H1 (cell line): ENCODE measurements at regions not wholly inside any gene's neighbourhood (a gene's known extent, or its start where the extent isn't known, plus 50 kb on each side); places are given as distances from the start of the nearest gene placed in this dataset.

Experiments
- CHD7 ChIP-seq: fragments of 300-600 bp; sonication (generic); IDR thresholded peaks from 2 replicates; pipeline ENCODE4 v1.7.1; 2012; ENCODE audit warnings: low read length, moderate library complexity, mild to moderate bottlenecking, inconsistent platforms; ENCODE audit not compliant: insufficient replicate concordance
- CTCF ChIP-seq, 3 experiments: IDR thresholded peaks; 1 replicate in 2 of 3; 2 replicates in 1 of 3; pipeline versions ENCODE4 v1.5.1 to v1.6.1; 2011; ENCODE audit warnings: low read length in 3 of 3, mild to moderate bottlenecking in 3 of 3, inconsistent platforms in 2 of 3, low read depth in 1 of 3, moderate library complexity in 1 of 3; ENCODE audit not compliant: insufficient read depth in 1 of 3; ENCODE audit errors: control extremely low read depth in 1 of 3
- TBP ChIP-seq: IDR thresholded peaks from 2 replicates; pipeline ENCODE4 v1.6.1; 2011; ENCODE audit warnings: low read depth, low read length, improper control_type of control experiment

GRCh38 chr4:152240232-152240631 lies 295.7 kb downstream of the FBXW7 start (continued):
- TF ChIP-seq CTCF (IDR thresholded peaks at IDR 0.05; ENCODE audit: control extremely low read depth in 1 of 3, insufficient read depth in 1 of 3, low read depth in 1 of 3, low read length in 3 of 3), result no peak
- no peak for TF ChIP-seq CHD7
- TF ChIP-seq TBP, result no peak
